Heart right ventricle (tissue), 16 donors: ENCODE measurements at regions not wholly inside any gene's neighbourhood (a gene's known extent, or its start where the extent isn't known, plus 50 kb on each side); places are given as distances from the start of the nearest gene placed in this dataset.

Experiments used
- ATAC-seq, 8 donors: fragments of 200-7000 bp; cut with Tn5 transposase; one replicate each; pipeline ENCODE4 v1.9.1; 2020; ENCODE audit warnings: mild to moderate bottlenecking in 8 of 8, moderate library complexity in 8 of 8, moderate number of reproducible peaks in 1 of 8
- DNase-seq, 2 donors: peaks; one replicate each; pipeline ENCODE4 v3.0.0-alpha.2; 2020
- H3K27ac ChIP-seq, 10 donors: fragments of 200-600 bp; sonication (generic) in 2 of 10; one replicate each; pipeline versions ENCODE4 v1.5.0 to v1.8.0; 2020 to 2022; ENCODE audit warnings: mild to moderate bottlenecking in 3 of 10
- H3K27me3 ChIP-seq, 7 donors: fragments of 200-600 bp; one replicate each; pipeline ENCODE4 v1.8.0; 2021 to 2022; ENCODE audit warnings: mild to moderate bottlenecking in 2 of 7
- H3K36me3 ChIP-seq, 9 donors: fragments of 200-600 bp; sonication (generic) in 1 of 9; one replicate each; pipeline versions ENCODE4 v1.5.0 to v1.8.0; 2020 to 2022; ENCODE audit warnings: mild to moderate bottlenecking in 2 of 9
- H3K4me1 ChIP-seq, 9 donors: fragments of 200-600 bp; sonication (generic) in 1 of 9; one replicate each; pipeline versions ENCODE4 v1.5.0 to v1.8.0; 2020 to 2022; ENCODE audit warnings: mild to moderate bottlenecking in 4 of 9
- H3K4me3 ChIP-seq, 10 donors: fragments of 200-600 bp; sonication (generic) in 2 of 10; one replicate each; pipeline versions ENCODE4 v1.5.0 to v1.8.0; 2020 to 2022; ENCODE audit warnings: mild to moderate bottlenecking in 7 of 10, moderate library complexity in 2 of 10
- H3K9me3 ChIP-seq, 11 donors: fragments of 200-600 bp in 10 of 11; sonication (generic) in 2 of 11; one replicate each; pipeline versions ENCODE4 v1.5.0 to v1.8.0; 2013 to 2022; ENCODE audit warnings: mild to moderate bottlenecking in 2 of 11, control low read depth in 1 of 11, moderate library complexity in 1 of 11
- WGBS, 2 donors: extraction: QIAGEN DNeasy Blood & Tissue Kit; methylation state at CpG; one replicate each; pipeline ENCODE4 v1.1.7; 2013; ENCODE audit warnings: inconsistent platforms in 1 of 2; 5-methylcytosine and 5-hydroxymethylcytosine counted together
- intact Hi-C, 10 donors: fragments of 100-400 bp; cut with DNase I; formaldehyde crosslinking; loops; one replicate each; pipeline versions ENCODE4 v1.11.1 to v1.14.2; 2022
- TF ChIP-seq, protein P1 (sequence below), 9 donors: fragments of 200-600 bp; sonication (generic) in 2 of 9; IDR thresholded peaks; one replicate each; pipeline versions ENCODE4 v1.5.0 to v1.8.0; 2021 to 2022; ENCODE audit warnings: antibody characterized with exemption in 9 of 9, mild to moderate bottlenecking in 5 of 9, moderate library complexity in 1 of 9
- donor health status: Arrhythmogenic right ventricular cardiomyopathy.
- donor health status: ischemic (EF 13 %, LVEDD 7.1; RV severe dilation, severe dysfunction).
- donor health status: healthy with polysubstance abuse.
- donor health status: DM: no; HTN: yes; CAD: no.
- donor health status: DM: no; HTN: no; CAD: no.
- donor health status: ischemic (EF 25% LVEDD 6.9; RV normal size, moderate dysfunction).
- donor health status: ischemic (EF 25% LVEDD 5.7; RV mildly dilated, moderate dysfunction).
- donor health status: healthy.
- donor health status: DM: yes; HTN: yes; CAD: no.
- donor health status: Ischemic cardiomyopathy.
- donor health status: ischemic (EF 35%, LVEDD 5.7; RV mildly dilated, moderate dysfunction).
- donor health status: nonischemic (EF 11% LVEDD 7.7; RV severe dilation, severe dysfunction).
- donor health status: DM: yes; HTN: yes; CAD: no.
- donor health status: PGD.
- donor health status: ischemic (EF 29% LVEDD 5.4; RV normal size, mild dysfunction).
- donor health status: nonischemic (EF 23%, LVEDD 6.1; RV moderate dilation, normal function).

- no peaks in the 10 kb centered on the region for H3K4me1 ChIP-seq
- DNase-seq (no peak), ATAC-seq (no peak)
- intact Hi-C loops = no loop called here
- H3K9me3 ChIP-seq = peaks cover 0 to 12% (median 0%) of the 10 kb centered on the region in 11 donors
- WGBS, 2 donors = 87 to 89% methylated on average over 10 of the region's 10 CpGs
- TF ChIP-seq, protein P1, sequence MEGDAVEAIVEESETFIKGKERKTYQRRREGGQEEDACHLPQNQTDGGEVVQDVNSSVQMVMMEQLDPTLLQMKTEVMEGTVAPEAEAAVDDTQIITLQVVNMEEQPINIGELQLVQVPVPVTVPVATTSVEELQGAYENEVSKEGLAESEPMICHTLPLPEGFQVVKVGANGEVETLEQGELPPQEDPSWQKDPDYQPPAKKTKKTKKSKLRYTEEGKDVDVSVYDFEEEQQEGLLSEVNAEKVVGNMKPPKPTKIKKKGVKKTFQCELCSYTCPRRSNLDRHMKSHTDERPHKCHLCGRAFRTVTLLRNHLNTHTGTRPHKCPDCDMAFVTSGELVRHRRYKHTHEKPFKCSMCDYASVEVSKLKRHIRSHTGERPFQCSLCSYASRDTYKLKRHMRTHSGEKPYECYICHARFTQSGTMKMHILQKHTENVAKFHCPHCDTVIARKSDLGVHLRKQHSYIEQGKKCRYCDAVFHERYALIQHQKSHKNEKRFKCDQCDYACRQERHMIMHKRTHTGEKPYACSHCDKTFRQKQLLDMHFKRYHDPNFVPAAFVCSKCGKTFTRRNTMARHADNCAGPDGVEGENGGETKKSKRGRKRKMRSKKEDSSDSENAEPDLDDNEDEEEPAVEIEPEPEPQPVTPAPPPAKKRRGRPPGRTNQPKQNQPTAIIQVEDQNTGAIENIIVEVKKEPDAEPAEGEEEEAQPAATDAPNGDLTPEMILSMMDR (IDR thresholded peaks at IDR 0.05) = no peak
- H3K4me3 ChIP-seq = no peak overlapping the region
- H3K36me3 ChIP-seq = no peaks in the 10 kb centered on the region
- H3K27ac ChIP-seq = no peak overlapping the region
- no peaks in the 10 kb centered on the region for H3K27me3 ChIP-seq
Observed at GRCh38 chr5:101860145-101860544, 435.9 kb downstream of the SLCO4C1 start.

DNA sequence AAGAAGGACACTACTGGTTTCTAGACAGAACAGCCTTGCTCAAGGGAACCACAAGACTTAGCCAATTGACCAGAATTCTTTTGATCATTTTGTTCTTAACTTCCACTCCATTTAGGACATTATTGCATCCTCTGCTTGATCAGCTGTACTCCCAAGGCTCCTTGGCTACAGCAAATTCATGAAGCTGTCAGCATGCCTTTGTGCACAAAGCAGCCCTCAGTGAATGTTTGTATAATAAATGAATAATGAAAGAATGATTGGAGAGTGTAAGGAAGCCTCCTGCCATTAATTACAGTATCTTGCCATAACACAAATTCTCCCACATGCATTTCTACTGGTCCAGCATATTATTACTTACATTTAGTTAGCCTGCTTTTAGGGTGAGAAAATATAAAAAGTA is 449.6 kb downstream of the SLCO4C1 start:
- Histone ChIP-seq H3K27ac (no peak overlapping the region), H3K27me3 (no peaks in the 10 kb centered on the region), H3K36me3 (no peaks in the 10 kb centered on the region), H3K4me1 (no peaks in the 10 kb centered on the region), H3K4me3 (no peak overlapping the region), H3K9me3 (peaks cover 0 to 24% (median 0%) of the 10 kb centered on the region in 11 donors)
- ATAC-seq (no peak), DNase-seq (no peak)
- TF ChIP-seq, protein P1 (IDR thresholded peaks at IDR 0.05) = no peak
- intact Hi-C loops = no loop called here

GRCh38 chr5:101843055-101843454 is 453.0 kb downstream of the SLCO4C1 start:
- intact Hi-C loops = no loop called here
- no peak overlapping the region for H3K27ac ChIP-seq
- H3K27me3 ChIP-seq = no peaks in the 10 kb centered on the region
- TF ChIP-seq, protein P1 (IDR thresholded peaks at IDR 0.05) = no peak
- no peak for ATAC-seq
- H3K4me3 ChIP-seq = no peak overlapping the region
- H3K36me3 ChIP-seq = no peaks in the 10 kb centered on the region
- 59 to 72% methylated on average over 1 of the region's 1 CpG for WGBS, 2 donors
- peaks cover 0 to 24% (median 0%) of the 10 kb centered on the region in 11 donors for H3K9me3 ChIP-seq
- no peaks in the 10 kb centered on the region for H3K4me1 ChIP-seq
- DNase-seq = no peak

DNA sequence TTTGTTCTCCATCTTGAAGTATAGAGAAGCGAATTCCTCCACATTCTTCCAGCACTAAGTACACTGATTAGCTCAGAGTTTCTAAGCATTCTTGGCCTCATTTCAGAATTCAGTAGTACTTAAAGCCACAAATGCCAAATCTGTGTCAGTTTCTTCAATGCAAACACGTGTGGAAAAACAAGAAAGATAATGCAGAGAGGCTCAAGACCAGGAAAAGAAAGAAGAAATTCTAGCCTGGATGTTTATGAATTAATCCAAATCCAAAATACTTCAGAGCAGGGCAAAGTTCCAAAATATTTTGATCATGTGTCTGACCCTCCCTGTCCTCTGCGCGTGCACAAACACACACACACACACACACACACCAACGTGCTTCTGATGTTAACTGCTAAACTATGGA is 457.6 kb downstream of the SLCO4C1 start:
- Histone ChIP-seq H3K4me1 (no peaks in the 10 kb centered on the region), H3K27me3 (no peaks in the 10 kb centered on the region), H3K4me3 (no peak overlapping the region), H3K9me3 (peaks cover 0 to 2% (median 0%) of the 10 kb centered on the region in 11 donors), H3K27ac (no peak overlapping the region), H3K36me3 (no peaks in the 10 kb centered on the region)
- DNase-seq (no peak), ATAC-seq (no peak)
- 23 to 38% methylated on average over 5 of the region's 5 CpGs for WGBS, 2 donors
- TF ChIP-seq, protein P1 (IDR thresholded peaks at IDR 0.05) = no peak
- intact Hi-C loops = no loop called here

DNA sequence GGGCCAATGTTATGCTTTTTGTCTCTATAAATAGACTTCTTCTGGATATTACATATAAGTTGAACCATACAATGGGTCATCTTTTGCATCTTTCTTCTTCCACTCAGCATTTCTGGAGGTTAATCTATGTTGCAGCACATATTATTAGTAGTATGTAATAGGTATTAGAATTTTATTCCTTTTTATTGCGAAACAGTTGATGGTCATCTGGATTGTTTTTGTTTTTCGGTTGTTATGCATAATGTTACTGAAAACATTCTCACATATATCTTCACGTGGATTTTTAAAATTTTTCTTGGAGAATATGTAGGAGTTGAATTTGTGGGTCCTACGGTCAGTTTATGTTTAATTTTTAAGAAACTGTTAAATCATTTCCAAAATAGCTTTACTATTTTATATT is 466.8 kb downstream of the SLCO4C1 start:
- Histone ChIP-seq H3K36me3 (no peaks in the 10 kb centered on the region), H3K4me3 (no peak overlapping the region), H3K9me3 (peaks cover 0 to 43% (median 10%) of the 10 kb centered on the region in 11 donors), H3K27ac (no peak overlapping the region), H3K27me3 (no peaks in the 10 kb centered on the region), H3K4me1 (no peaks in the 10 kb centered on the region)
- TF ChIP-seq, protein P1 (IDR thresholded peaks at IDR 0.05) = no peak
- ATAC-seq (no peak), DNase-seq (no peak)
- WGBS, 2 donors = 48 to 59% methylated on average over 4 of the region's 4 CpGs
- intact Hi-C loops = no loop called here
